HL-60 (cell line): ENCODE measurements at regions not wholly inside any gene's neighbourhood (a gene's known extent, or its start where the extent isn't known, plus 50 kb on each side); places are given as distances from the start of the nearest gene placed in this dataset.

Experiments
- GABPA ChIP-seq: IDR thresholded peaks from 2 replicates; pipeline ENCODE4 v1.6.1; 2012; ENCODE audit warnings: low read depth
- POLR2AphosphoS5 ChIP-seq: IDR thresholded peaks from 2 replicates; pipeline ENCODE4 v1.6.1; 2012; ENCODE audit warnings: low read depth
- REST ChIP-seq: IDR thresholded peaks from 2 replicates; pipeline ENCODE4 v1.6.1; 2012; ENCODE audit warnings: low read depth; ENCODE audit not compliant: insufficient replicate concordance
- TF ChIP-seq, protein P1 (sequence below): IDR thresholded peaks from one replicate; pipeline ENCODE4 v1.5.1; 2011; ENCODE audit warnings: low read length, control low read depth, inconsistent platforms; ENCODE audit not compliant: insufficient read depth

DNA sequence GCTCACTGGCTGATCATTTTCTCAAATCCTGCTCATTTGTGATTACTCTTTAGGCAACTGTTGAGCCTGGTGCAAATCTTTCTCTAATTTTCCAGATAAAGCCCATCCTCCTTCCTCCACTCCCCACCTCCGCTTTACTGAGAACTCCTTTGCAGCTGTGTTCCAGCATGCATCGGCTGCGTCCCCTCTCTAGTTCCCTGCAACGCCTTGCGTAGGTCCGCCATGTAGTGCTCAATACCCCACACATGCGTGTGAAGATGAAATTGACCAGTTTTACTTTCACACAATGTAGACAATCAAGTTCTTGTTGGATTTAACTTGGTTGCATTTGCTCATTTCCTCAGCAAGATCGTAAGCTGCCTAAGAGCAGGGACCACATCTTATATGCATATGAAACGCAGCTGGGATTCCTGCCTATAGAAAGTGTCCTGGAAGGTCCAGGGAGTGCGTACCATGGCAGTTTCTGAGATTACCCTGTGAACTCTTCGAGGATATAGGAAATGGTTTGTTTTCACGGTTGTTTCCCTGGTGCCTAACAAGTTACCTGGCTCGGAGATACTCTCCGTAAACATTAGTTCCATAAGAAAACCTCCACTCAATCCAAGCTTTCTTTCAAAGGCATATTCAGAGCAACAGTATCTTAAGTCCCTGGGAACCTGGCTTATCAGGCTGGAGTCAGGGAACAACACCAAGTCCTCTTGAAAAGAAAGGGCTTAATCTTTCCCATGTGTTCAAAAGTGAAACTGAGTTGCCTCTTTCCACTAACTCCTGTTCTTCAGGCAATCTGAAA lies 766.4 kb upstream of the ID2 start:
- TF ChIP-seq, protein P1, sequence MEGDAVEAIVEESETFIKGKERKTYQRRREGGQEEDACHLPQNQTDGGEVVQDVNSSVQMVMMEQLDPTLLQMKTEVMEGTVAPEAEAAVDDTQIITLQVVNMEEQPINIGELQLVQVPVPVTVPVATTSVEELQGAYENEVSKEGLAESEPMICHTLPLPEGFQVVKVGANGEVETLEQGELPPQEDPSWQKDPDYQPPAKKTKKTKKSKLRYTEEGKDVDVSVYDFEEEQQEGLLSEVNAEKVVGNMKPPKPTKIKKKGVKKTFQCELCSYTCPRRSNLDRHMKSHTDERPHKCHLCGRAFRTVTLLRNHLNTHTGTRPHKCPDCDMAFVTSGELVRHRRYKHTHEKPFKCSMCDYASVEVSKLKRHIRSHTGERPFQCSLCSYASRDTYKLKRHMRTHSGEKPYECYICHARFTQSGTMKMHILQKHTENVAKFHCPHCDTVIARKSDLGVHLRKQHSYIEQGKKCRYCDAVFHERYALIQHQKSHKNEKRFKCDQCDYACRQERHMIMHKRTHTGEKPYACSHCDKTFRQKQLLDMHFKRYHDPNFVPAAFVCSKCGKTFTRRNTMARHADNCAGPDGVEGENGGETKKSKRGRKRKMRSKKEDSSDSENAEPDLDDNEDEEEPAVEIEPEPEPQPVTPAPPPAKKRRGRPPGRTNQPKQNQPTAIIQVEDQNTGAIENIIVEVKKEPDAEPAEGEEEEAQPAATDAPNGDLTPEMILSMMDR = no peak
- TF ChIP-seq POLR2AphosphoS5 = no peak
- TF ChIP-seq REST = no peak
- no peak for TF ChIP-seq GABPA
